Suprapubic skin (tissue), 4 donors: ENCODE measurements at regions not wholly inside any gene's neighbourhood (a gene's known extent, or its start where the extent isn't known, plus 50 kb on each side); places are given as distances from the start of the nearest gene placed in this dataset.

Experiments used
- CTCF ChIP-seq, 2 donors: fragments of 200-600 bp in 1 of 2; fragments of 450-650 bp in 1 of 2; sonication (generic) in 1 of 2; IDR thresholded peaks; one replicate each; pipeline ENCODE4 v1.5.1; 2016 to 2019; ENCODE audit warnings: antibody characterized with exemption in 2 of 2, mild to moderate bottlenecking in 1 of 2, moderate library complexity in 1 of 2
- EP300 ChIP-seq: sonication (generic); formaldehyde crosslinking; IDR thresholded peaks from one replicate; pipeline ENCODE4 v1.6.1; 2017; ENCODE audit warnings: antibody characterized with exemption
- POLR2A ChIP-seq, 2 donors: fragments of 450-650 bp; IDR thresholded peaks; one replicate each; pipeline ENCODE4 v1.6.1; 2017; ENCODE audit warnings: antibody characterized with exemption in 2 of 2, mild to moderate bottlenecking in 2 of 2, moderate library complexity in 2 of 2
- POLR2AphosphoS5 ChIP-seq, 3 donors: sonication (generic); formaldehyde crosslinking; IDR thresholded peaks; one replicate each; pipeline ENCODE4 v1.6.1; 2017; ENCODE audit warnings: antibody characterized with exemption in 3 of 3

DNA sequence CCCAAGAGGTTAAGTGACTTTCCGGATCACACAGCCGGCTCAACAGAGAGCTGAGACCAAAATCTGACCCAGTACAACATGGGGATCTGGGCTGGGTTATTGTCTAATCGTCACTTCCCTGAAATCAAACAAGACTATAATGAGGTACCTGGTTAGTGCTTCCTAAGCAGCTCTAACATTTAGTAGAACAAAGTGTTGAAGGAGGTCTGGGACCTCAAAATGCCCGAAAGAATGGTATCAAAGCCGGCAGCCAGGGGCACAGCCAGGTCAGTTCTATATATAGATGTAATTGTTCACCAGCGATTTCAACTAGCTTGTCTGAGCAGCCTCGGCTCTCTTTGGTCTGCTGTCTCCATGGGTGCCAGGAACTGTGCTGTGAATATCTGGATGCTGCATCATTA lies 245.5 kb upstream of the ECI2 start:
- TF ChIP-seq CTCF (IDR thresholded peaks at IDR 0.05) (no peak), EP300 (no peak), POLR2A (IDR thresholded peaks at IDR 0.05) (no peak), POLR2AphosphoS5 (IDR thresholded peaks at IDR 0.05) (no peak)
